HCT116 (cell line): ENCODE measurements at regions not wholly inside any gene's neighbourhood (a gene's known extent, or its start where the extent isn't known, plus 50 kb on each side); places are given as distances from the start of the nearest gene placed in this dataset.

Source experiments
- CTCF ChIP-seq, 3 experiments: fragments of 200-600 bp in 1 of 3; sonication (generic) in 1 of 3; IDR thresholded peaks in 2 of 3; conservative IDR thresholded peaks in 1 of 3; 2 replicates each; pipeline ENCODE4 v1.5.1; 2012 to 2017; ENCODE audit warnings: low read depth in 2 of 3, low read length in 2 of 3, antibody characterized with exemption in 1 of 3, borderline replicate concordance in 1 of 3, control low read depth in 1 of 3, mild to moderate bottlenecking in 1 of 3, mixed read lengths in 1 of 3, mixed run types in 1 of 3, moderate library complexity in 1 of 3; ENCODE audit not compliant: insufficient read depth in 1 of 3
- EZH2 ChIP-seq: fragments of 200-600 bp; sonication (generic); IDR thresholded peaks from 2 replicates; pipeline ENCODE4 v1.6.1; 2017; ENCODE audit warnings: antibody characterized with exemption, mixed run types
- POLR2AphosphoS5 ChIP-seq: IDR thresholded peaks from 2 replicates; pipeline ENCODE4 v1.6.1; 2011; ENCODE audit warnings: mild to moderate bottlenecking, low read depth, low read length, moderate library complexity

- TF ChIP-seq CTCF (IDR thresholded peaks at IDR 0.05 in 2 of 3, conservative IDR thresholded peaks at IDR 0.05 in 1 of 3; ENCODE audit: borderline replicate concordance in 1 of 3, insufficient read depth in 1 of 3, low read depth in 2 of 3, low read length in 2 of 3) (no peak), POLR2AphosphoS5 (no peak), EZH2 (no peak)
Observed at GRCh38 chr10:45151467-45152214, 150.9 kb downstream of the ZNF22 start.
